Activated CD4-positive, alpha-beta T cell treated with anti-CD3 and anti-CD28 coated beads, Interleukin-2, amount 10 ng/mL, durations not matched to agents 24 days and 14 days (primary cell): ENCODE measurements at regions not wholly inside any gene's neighbourhood (a gene's known extent, or its start where the extent isn't known, plus 50 kb on each side); places are given as distances from the start of the nearest gene placed in this dataset.

Experiments
- DNase-seq: peaks from one replicate; pipeline ENCODE4 v3.0.0; 2022
- H3K27ac Mint-ChIP-seq: one replicate; pipeline ENCODE4 v1.8.0; 2022; ENCODE audit warnings: mild to moderate bottlenecking, mixed read lengths
- H3K27me3 Mint-ChIP-seq: one replicate; pipeline ENCODE4 v1.8.0; 2022; ENCODE audit warnings: mixed read lengths
- H3K36me3 Mint-ChIP-seq: one replicate; pipeline ENCODE4 v1.8.0; 2022; ENCODE audit warnings: low read depth, mild to moderate bottlenecking, mixed read lengths
- H3K4me1 Mint-ChIP-seq: one replicate; pipeline ENCODE4 v1.8.0; 2021; ENCODE audit warnings: mixed read lengths
- H3K4me3 Mint-ChIP-seq: one replicate; pipeline ENCODE4 v1.8.0; 2022; ENCODE audit warnings: mild to moderate bottlenecking, moderate library complexity, mixed read lengths
- H3K9me3 Mint-ChIP-seq: one replicate; pipeline ENCODE4 v1.8.0; 2021; ENCODE audit warnings: mixed read lengths
- intact Hi-C: fragments of 100-400 bp; cut with micrococcal nuclease; formaldehyde crosslinking; loops from one replicate; pipeline ENCODE4 v1.15.1; 2023

DNA sequence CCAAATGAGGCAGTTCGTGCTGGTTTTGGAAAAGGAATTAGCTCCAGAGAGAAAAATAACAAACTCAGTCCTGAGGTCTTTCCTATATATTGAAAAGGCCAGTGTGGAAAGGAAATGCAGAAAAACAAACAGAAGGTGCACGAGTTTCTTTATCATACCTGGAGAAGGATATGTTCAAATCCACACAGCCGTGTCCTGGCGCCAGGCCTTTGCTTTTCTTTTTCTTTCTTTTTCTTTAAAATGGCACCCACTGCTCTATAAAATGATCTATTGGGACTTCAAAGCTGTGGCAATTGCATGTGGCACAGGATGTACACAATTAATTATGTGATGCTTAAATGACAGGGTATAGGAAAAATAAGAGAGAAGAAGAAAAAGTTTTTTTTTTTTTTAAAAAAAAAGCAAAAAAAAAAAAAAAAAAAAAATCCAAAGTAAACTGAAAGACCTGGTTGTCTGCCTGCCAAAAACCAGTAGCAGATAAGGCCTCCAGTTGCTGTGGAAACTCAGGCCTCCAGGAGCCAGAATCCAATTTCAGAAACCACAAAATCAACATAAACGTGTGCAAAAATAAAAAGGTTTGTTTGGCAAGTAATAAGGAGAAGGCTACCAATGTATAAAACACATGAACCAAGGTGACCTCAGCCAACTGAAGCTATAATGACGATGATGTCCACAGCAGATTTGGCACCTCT lies 957.6 kb upstream of the SOX9 start:
- H3K36me3 Mint-ChIP-seq: no peaks in the 10 kb centered on the region
- H3K4me3 Mint-ChIP-seq: no peak overlapping the region
- intact Hi-C loops: no loop called here

DNA sequence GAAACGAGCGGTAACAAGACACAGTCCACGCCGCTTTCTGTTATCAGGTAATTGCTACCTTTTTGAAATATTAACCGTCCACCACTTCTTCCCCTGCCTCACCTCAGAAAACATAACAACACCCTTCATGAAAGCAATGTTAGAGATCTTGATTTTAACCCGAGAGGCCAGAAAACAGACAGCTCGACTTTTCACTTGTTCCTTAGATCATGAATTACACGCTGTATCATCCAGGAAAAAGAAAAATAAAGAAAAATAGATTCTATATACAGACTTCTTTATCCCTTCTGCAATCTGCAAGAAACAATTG lies 957.1 kb upstream of the SOX9 start:
- Mint-ChIP-seq H3K27me3 (no peaks in the 10 kb centered on the region), H3K9me3 (peaks cover 6% of the 10 kb centered on the region), H3K4me3 (no peak overlapping the region), H3K27ac (no peak overlapping the region), H3K4me1 (no peaks in the 10 kb centered on the region), H3K36me3 (no peaks in the 10 kb centered on the region)
- intact Hi-C loops: no loop called here
- no peak for DNase-seq

More for the DNA sequence above, 957.6 kb upstream of the SOX9 start:
- no peak for DNase-seq
- Mint-ChIP-seq H3K4me1 (no peaks in the 10 kb centered on the region), H3K27ac (no peak overlapping the region), H3K27me3 (no peaks in the 10 kb centered on the region), H3K9me3 (peaks cover 6% of the 10 kb centered on the region)

DNA sequence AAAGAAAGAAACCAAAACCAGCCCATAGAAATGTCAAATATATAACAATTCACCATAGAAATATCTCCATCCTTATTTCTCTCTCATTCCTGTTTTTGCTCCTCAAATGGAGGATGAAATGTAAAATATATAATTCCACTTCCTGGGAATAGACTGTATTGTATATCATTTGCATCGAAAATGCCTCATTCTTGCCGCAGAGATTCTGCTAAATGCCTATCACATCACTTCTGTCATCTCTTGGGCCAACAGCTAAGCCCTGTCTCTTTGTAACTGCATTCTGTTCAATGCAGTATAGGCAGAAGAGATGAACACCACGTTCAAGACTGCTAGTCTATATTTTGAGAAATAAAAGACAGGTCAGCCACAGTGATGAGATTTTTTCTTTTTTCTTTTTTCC lies 956.3 kb upstream of the SOX9 start:
- no peaks in the 10 kb centered on the region for H3K27me3 Mint-ChIP-seq
- H3K9me3 Mint-ChIP-seq: peaks cover 6% of the 10 kb centered on the region
- intact Hi-C loops: no loop called here
- H3K36me3 Mint-ChIP-seq: no peaks in the 10 kb centered on the region
- no peaks in the 10 kb centered on the region for H3K4me1 Mint-ChIP-seq
- no peak overlapping the region for H3K27ac Mint-ChIP-seq
- no peak for DNase-seq
- H3K4me3 Mint-ChIP-seq: no peak overlapping the region

DNA sequence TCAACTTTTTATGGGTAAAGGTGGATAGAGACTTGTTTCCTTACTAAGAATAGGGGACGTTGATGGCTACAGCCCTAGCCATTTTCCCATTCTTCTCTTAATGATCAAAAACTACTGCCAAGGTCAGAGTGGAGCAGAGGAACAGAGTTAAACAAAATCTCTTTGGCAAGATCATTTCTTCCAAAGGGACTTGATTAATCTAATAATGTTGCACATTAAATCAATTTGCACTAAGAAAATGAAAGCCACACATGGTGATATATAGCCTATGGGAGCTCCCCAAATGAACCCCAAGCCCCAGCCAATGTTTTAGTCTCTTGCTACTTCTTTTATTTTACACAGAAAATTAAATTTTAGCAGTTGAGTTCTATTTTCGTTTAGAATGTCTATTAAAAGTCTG lies 954.5 kb upstream of the SOX9 start:
- H3K36me3 Mint-ChIP-seq: no peaks in the 10 kb centered on the region
- no peak for DNase-seq
- no peak overlapping the region for H3K27ac Mint-ChIP-seq
- intact Hi-C loops: no loop called here
- peaks cover 2% of the 10 kb centered on the region for H3K9me3 Mint-ChIP-seq
- H3K4me3 Mint-ChIP-seq: no peak overlapping the region
- H3K27me3 Mint-ChIP-seq: no peaks in the 10 kb centered on the region
- H3K4me1 Mint-ChIP-seq: no peaks in the 10 kb centered on the region

DNA sequence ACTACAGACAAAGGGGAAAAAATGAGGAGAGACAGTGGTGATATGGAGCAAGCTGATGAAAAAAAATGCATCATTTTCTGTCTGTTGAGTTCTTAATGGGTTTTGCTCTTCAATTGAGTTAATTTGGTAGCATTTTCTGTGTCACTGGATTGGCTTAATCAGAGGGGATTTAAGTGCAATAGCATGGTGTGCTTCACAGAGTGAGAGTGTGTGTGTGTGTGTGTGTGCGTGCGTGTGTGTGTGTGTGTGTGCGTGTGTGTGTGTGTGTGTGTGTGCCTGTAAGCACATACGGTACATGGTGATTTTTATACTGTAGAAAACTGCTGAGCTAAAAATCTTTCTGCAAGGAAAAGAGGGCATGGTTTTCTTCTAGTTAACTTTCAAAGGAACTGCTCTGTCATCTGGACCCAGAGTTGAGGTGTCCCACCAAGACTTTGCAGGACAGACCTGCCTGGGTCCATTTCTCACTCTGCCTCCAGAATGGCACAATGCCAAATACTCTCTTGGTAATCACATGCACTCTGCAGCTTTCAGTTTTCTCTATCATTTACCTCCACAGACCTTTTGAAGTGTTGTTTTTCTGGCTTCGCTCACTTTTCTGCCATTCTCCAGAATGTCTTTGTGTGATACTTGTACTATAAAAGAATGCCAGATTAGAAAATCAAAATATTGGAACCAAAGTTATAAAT lies 952.6 kb upstream of the SOX9 start:
- Mint-ChIP-seq H3K9me3 (no peaks in the 10 kb centered on the region), H3K4me1 (no peaks in the 10 kb centered on the region), H3K4me3 (no peak overlapping the region), H3K27me3 (no peaks in the 10 kb centered on the region), H3K36me3 (no peaks in the 10 kb centered on the region), H3K27ac (no peak overlapping the region)
- intact Hi-C loops: no loop called here
- no peak for DNase-seq

DNA sequence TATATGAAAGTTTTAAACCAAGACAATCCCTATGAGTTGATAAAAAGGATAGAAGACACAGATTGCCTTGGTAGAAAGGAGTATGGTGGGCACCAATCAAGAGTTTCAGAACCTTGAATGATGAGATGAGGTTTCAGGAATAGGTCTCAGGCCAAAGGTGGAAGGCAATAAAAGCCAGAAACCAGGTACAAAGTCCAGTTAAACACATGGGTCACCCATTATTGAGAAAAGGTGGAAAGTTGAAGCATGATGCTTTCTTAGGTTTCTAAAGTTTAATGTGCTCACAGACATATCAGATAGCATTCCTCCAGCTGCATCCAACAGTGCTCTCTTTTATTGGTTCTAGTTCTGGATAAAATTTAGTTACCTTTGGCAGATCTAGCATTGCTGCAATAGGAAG lies 950.8 kb upstream of the SOX9 start:
- no peak overlapping the region for H3K4me3 Mint-ChIP-seq
- H3K4me1 Mint-ChIP-seq: no peaks in the 10 kb centered on the region
- no peaks in the 10 kb centered on the region for H3K27me3 Mint-ChIP-seq
- no peak for DNase-seq
- H3K27ac Mint-ChIP-seq: no peak overlapping the region
- intact Hi-C loops: no loop called here
- H3K36me3 Mint-ChIP-seq: no peaks in the 10 kb centered on the region
- no peaks in the 10 kb centered on the region for H3K9me3 Mint-ChIP-seq

DNA sequence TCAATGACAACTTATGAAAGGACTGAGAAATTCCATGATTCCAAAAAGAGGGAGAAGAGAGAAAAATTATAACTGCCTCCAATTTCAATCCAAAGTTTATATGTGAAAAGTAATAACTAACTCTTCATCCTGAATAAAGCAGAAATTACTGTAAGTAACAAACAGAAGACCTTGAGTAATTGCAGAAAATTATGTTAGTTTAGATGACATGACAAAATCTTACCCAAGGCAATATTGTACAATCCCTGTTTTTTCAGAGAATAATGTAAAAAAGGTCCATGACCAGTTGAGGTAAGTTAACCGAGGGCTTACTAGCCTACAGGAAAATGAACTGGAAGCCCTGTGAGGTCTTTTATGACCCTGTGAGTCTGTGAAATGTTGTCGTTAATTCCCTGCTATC lies 949.5 kb upstream of the SOX9 start:
- intact Hi-C loops: no loop called here

DNA sequence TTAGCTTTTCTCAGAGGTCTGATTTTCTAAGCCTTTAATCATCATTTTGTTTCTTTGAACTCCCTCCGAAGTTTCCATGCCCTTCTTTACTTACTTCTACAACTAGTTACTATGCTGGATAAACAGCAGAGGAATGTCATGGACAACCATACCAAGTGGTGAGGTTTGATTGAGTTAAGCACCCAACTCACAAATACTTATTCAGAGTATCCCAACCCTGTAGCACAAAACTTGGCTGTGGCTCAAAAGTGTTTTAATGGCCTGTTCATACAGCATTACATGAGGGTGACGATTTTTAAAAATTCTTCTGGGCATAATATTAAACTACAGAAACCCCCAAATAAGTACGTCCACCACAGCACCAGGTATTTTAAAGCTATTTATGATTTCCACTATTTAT lies 946.8 kb upstream of the SOX9 start:
- H3K4me1 Mint-ChIP-seq: no peaks in the 10 kb centered on the region
- H3K4me3 Mint-ChIP-seq: no peak overlapping the region
- no peaks in the 10 kb centered on the region for H3K27me3 Mint-ChIP-seq
- intact Hi-C loops: no loop called here
- H3K36me3 Mint-ChIP-seq: no peaks in the 10 kb centered on the region
- no peaks in the 10 kb centered on the region for H3K9me3 Mint-ChIP-seq
- no peak overlapping the region for H3K27ac Mint-ChIP-seq
- DNase-seq: no peak

More for the DNA sequence above, 949.5 kb upstream of the SOX9 start:
- no peaks in the 10 kb centered on the region for H3K36me3 Mint-ChIP-seq
- H3K4me3 Mint-ChIP-seq: no peak overlapping the region
- no peaks in the 10 kb centered on the region for H3K9me3 Mint-ChIP-seq
- no peak for DNase-seq
- H3K27me3 Mint-ChIP-seq: no peaks in the 10 kb centered on the region
- no peak overlapping the region for H3K27ac Mint-ChIP-seq
- H3K4me1 Mint-ChIP-seq: no peaks in the 10 kb centered on the region

DNA sequence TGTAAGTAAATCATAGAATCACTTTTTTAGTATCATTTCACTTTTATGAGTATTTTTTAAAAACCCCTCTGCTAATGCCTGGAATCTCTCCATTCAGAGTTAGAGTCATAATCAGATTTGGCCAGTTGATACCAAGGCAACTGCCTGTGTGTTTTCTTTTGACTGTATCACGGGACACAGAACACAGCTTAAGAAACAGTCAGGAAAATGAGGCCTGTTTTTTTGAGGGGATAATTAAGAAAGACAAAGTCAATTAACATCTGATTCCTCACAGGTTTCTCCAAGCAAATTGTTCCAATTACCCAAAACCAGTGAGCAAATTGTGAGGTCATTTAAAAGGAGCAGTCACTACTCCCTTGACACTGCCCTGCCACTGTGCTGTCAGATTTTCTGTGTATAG lies 944.5 kb upstream of the SOX9 start:
- Mint-ChIP-seq H3K27ac (no peak overlapping the region), H3K9me3 (no peaks in the 10 kb centered on the region), H3K4me3 (no peak overlapping the region), H3K36me3 (no peaks in the 10 kb centered on the region), H3K27me3 (no peaks in the 10 kb centered on the region), H3K4me1 (no peaks in the 10 kb centered on the region)
- intact Hi-C loops: no loop called here
- DNase-seq: no peak

DNA sequence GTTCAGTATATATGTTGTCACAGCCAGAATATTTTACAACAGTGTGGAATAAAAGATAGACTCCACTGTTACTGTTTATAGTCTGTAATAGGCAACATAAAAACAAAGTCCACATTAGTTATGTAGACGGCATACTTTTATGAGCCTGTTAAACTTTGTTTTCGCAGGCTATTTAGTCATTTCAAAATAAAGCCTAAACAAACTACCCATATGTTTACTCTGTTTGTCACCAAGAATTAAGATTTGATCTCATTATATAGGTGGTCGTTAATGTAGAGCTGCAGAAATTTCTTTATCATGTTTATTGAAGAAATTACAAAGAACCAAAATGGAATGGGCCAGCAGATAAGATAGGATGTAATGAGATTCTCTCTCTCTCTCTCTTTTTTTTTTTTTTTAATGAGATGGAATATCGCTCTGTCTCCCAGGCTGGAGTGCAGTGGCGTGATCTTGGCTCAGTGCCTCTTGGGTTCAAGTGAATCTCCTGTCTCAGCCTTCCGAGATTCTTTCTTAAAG lies 943.8 kb upstream of the SOX9 start:
- H3K4me1 Mint-ChIP-seq: no peaks in the 10 kb centered on the region
- no peak overlapping the region for H3K4me3 Mint-ChIP-seq
- intact Hi-C loops: no loop called here
- H3K36me3 Mint-ChIP-seq: no peaks in the 10 kb centered on the region
- H3K27ac Mint-ChIP-seq: no peak overlapping the region
- DNase-seq: no peak
- no peaks in the 10 kb centered on the region for H3K27me3 Mint-ChIP-seq
- H3K9me3 Mint-ChIP-seq: no peaks in the 10 kb centered on the region

DNA sequence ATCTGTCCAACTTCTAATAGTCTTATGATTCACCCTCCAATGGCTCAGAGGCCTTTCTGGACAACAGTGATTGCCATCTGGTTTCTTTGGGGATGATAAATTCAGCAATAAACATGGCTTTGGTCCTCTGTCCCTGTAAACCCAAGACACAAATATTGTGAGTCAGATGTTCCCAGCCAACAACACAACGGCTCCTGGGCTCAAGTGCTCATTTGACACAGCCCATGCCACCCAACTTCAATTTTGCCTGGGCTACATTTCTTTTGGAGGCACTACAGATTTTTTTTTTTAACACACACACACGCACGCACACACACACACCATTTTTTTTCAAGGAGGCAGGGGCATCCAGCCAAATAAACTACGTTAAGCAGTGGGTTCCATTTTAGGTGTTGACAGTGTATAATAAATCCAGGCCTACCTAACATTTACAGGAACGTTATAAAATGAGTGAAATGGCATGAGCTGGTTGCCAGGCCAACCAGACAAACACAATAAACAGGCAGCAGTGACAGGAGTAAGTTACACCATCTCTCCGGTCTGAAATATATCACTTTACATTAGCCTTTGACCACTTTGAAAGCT lies 939.9 kb upstream of the SOX9 start:
- Mint-ChIP-seq H3K27me3 (no peaks in the 10 kb centered on the region), H3K36me3 (no peaks in the 10 kb centered on the region), H3K9me3 (peaks cover 3% of the 10 kb centered on the region), H3K4me1 (no peaks in the 10 kb centered on the region), H3K4me3 (no peak overlapping the region), H3K27ac (no peak overlapping the region)
- DNase-seq: no peak
- intact Hi-C loops: no loop called here

DNA sequence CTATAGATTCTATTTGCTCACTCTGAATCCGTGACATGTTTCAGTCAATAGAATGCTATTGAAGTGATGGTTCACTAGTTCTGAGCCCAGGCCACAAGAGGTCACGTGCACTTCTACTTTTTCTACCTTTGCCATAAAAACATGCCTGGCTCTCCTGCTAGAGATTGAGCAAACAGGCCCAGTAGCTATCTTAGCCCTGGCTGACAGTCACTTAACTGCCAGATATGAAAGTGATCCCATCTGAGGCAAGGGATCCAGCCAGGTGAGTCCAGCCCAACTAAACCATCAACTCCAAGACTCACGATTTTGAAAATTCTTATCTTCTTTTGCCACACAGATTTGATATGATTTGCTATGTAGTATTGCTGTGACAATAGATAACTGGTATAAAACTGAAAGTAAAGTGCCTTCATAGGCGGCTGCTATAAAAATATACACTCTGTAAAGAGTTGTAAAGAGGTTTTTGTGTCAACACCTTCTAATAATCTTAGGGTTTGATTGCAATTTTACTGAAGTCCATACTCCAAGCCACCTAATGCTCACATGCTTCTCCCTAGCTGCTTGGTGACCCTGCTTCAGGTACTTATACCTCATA lies 937.7 kb upstream of the SOX9 start:
- Mint-ChIP-seq H3K4me1 (no peaks in the 10 kb centered on the region), H3K4me3 (no peak overlapping the region), H3K9me3 (peaks cover 3% of the 10 kb centered on the region), H3K27ac (no peak overlapping the region), H3K27me3 (no peaks in the 10 kb centered on the region), H3K36me3 (no peaks in the 10 kb centered on the region)
- intact Hi-C loops: no loop called here
- no peak for DNase-seq

DNA sequence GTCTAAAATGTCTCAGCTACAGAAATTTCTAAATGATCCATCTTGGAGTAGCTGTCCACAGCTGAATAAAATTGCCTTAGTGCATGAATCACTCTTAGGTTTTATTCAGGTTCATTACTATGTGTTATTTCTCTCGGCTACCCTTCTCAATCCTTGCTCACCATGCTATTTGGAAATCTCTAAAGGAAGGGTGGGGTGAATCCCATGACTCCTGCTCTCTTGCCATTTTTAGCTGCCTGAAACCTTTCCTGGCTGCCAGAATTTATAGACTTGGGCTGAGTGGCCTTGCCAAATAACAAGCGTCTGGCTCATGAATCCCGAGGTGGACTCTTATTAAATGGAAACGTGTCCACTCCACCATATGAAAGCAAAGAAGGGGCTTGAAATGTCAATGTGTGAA lies 936.1 kb upstream of the SOX9 start:
- no peak for DNase-seq
- peaks cover 3% of the 10 kb centered on the region for H3K9me3 Mint-ChIP-seq
- H3K36me3 Mint-ChIP-seq: no peaks in the 10 kb centered on the region
- intact Hi-C loops: no loop called here
- H3K27ac Mint-ChIP-seq: no peak overlapping the region
- H3K27me3 Mint-ChIP-seq: no peaks in the 10 kb centered on the region
- no peaks in the 10 kb centered on the region for H3K4me1 Mint-ChIP-seq
- H3K4me3 Mint-ChIP-seq: no peak overlapping the region

DNA sequence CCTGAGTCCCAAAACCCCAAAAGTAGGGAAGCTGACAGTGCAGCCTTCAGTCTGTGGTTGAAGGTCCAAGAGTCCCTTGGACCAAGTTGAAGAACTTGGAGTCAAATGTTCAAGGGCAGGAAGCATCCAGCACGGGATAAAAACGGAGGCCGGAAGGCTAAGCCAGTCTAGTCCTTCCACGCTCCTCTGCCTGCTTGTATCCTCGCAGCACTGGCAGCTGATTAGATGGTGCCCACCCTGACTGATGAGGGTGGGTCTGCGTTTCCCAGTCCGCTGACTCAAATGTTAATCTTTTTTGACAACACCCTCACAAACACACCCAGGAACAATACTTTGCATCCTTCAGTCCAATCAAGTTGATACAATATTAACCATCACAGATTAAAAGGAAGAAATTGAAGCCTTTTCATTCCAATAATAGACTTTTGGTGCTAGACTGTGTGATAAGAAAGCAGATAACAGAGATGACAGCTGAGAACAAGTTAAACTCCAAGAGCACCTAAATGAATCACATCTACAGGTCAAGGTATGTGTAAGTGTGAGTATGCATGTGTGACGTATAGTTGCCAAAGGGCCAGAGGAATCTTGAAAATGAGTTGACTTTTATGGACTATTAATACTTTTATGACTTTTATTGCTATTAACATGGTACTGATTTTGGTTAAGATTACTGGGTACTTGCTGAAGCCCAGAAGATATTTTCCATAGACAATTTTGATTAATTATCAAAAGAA lies 933.5 kb upstream of the SOX9 start:
- H3K9me3 Mint-ChIP-seq: peaks cover 3% of the 10 kb centered on the region
- DNase-seq: no peak
- H3K4me3 Mint-ChIP-seq: no peak overlapping the region
- no peaks in the 10 kb centered on the region for H3K27me3 Mint-ChIP-seq
- no peak overlapping the region for H3K27ac Mint-ChIP-seq
- intact Hi-C loops: no loop called here
- H3K4me1 Mint-ChIP-seq: no peaks in the 10 kb centered on the region
- H3K36me3 Mint-ChIP-seq: no peaks in the 10 kb centered on the region
